ENCODE measurements at regions not wholly inside any gene's neighbourhood (a gene's known extent, or its start where the extent isn't known, plus 50 kb on each side); places are given as distances from the start of the nearest gene placed in this dataset.

DNA sequence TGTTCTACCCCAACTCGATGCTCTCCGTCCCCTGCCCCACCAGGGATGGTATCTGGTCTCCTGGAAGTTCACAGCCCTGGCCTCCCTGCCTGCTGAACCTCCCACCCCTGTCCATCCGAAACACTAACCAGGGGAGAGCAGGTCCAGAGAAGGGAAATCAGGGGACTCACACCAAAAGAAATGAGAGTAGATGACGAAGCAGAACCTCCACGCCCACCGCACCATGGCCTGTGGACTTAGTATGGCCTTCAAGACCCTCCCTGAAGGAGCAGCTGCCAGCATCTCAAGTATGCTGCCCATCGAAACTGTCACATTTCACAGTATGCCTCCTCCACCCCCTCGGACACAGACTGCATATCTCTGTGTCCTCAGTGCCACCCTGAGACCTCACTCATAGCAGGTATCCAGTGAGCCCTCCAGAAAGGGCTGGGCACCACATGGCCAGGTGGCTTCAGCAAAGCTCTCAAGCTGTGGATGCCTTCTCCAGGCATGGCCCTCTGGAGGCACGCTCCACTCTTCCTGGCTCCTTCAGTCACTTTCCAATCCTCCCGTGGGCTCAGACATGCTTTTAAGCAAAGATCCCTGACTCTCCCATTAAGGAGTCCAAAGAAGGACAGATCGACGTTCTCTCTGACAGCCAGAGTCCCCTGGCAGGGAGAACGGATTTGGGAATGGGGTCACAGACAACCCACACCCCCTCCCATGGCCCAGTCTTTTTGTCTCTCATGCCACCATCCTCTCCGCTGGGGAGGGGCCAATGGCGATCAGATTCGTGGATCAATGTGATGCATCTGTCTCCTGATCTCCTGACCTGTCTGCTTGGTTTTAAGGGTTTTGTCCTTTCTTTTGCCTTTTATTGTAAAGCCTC, 158.4 kb downstream of the ANKRD60 start:
- no peak for DNase-seq (ENCODE audit: low read depth, low spot score)
- no peak overlapping the region for H3K27ac ChIP-seq (ENCODE audit: low read depth, low read length)
- ChIA-PET RAD21 (ENCODE audit: low non-redundant PET in 1 of 2, low total read pairs in 2 of 2, uncharacterized antibody in 2 of 2, unreplicated experiment in 2 of 2) (no interaction called here), CTCF (no interaction called here), POLR2A (no interaction called here)
- H3K4me3 ChIP-seq (replicated peaks in 1 of 2; ENCODE audit: low read depth in 1 of 2, low read length in 2 of 2), result no peak overlapping the region
- H3K9ac ChIP-seq (ENCODE audit: low read length), result no peak overlapping the region
- no peak overlapping the region for H2AFZ ChIP-seq (ENCODE audit: low read depth, low read length, poor library complexity, severe bottlenecking)
- H3K9me3 ChIP-seq (ENCODE audit: control insufficient read depth in 1 of 2, insufficient read depth in 1 of 2, low read depth in 1 of 2, low read length in 2 of 2), result no peaks in the 10 kb centered on the region
- no TSS peak for BruUV-seq (replicated peaks)
- no peaks in the 10 kb centered on the region for H4K20me1 ChIP-seq (ENCODE audit: insufficient read depth)
- no peaks in the 10 kb centered on the region for H3K4me1 ChIP-seq (ENCODE audit: control insufficient read depth in 1 of 2, insufficient read depth in 2 of 2, low read length in 2 of 2)
- intact Hi-C loops (cut with micrococcal nuclease), result no loop called here
- TF ChIP-seq, protein P1, sequence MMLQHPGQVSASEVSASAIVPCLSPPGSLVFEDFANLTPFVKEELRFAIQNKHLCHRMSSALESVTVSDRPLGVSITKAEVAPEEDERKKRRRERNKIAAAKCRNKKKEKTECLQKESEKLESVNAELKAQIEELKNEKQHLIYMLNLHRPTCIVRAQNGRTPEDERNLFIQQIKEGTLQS (IDR thresholded peaks at IDR 0.05), result no peak
- TF ChIP-seq, protein P2, sequence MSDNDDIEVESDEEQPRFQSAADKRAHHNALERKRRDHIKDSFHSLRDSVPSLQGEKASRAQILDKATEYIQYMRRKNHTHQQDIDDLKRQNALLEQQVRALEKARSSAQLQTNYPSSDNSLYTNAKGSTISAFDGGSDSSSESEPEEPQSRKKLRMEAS (IDR thresholded peaks at IDR 0.05), result no peak
- no peak for TF ChIP-seq SRF (IDR thresholded peaks at IDR 0.05; ENCODE audit: low read depth)
- no peak for TF ChIP-seq POLR2A (IDR thresholded peaks at IDR 0.05; ENCODE audit: borderline replicate concordance, extremely low read depth, insufficient read depth, insufficient read length)
- no peak for TF ChIP-seq SP1 (IDR thresholded peaks at IDR 0.05; ENCODE audit: low read depth)
- no peak for TF ChIP-seq ZFX (IDR thresholded peaks at IDR 0.05)
- TF ChIP-seq EZH2phosphoT487 (IDR thresholded peaks at IDR 0.05; ENCODE audit: borderline replicate concordance), result no peak
- TF ChIP-seq ZNF274 (IDR thresholded peaks at IDR 0.05; ENCODE audit: low read depth, low read length), result no peak
- no peak overlapping the region for H3K4me2 ChIP-seq (ENCODE audit: low read length)
- no peak for ATAC-seq
- peaks cover 52% of the 10 kb centered on the region; the same call in 1 of the 2 replicates for H3K27me3 ChIP-seq (ENCODE audit: insufficient read depth, low read length)
- H3K79me2 ChIP-seq (ENCODE audit: insufficient read depth, low read length), result no peaks in the 10 kb centered on the region
- no peaks in the 10 kb centered on the region for H3K9me2 ChIP-seq (ENCODE audit: insufficient read depth)
- no peaks in the 10 kb centered on the region for H3K36me3 ChIP-seq (ENCODE audit: control insufficient read depth in 1 of 2, insufficient read depth in 2 of 2, low read length in 2 of 2)

DNA sequence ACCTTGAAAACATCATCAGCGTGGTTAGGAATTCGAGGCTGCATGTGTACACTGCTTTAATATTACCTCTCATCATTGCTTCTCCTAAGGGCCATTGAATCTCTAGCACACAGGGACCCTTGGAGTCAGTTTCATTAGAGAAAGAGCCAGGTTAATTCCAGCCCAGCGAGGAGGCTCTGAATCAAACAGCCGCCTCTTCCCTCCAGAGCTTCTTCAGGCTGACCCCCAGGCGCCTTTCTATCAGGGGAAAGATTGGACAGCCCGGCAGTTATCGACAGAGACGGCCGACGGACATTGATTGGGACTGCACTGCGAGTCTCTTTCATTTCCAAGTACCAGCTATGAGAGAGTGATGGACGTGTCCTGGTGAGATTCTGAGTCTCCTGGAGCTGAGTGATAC, 159.2 kb downstream of the ANKRD60 start:
- H4K20me1 ChIP-seq (ENCODE audit: insufficient read depth), result no peaks in the 10 kb centered on the region
- no peak for DNase-seq (ENCODE audit: low read depth, low spot score)
- H2AFZ ChIP-seq (ENCODE audit: low read depth, low read length, poor library complexity, severe bottlenecking), result no peak overlapping the region
- no peaks in the 10 kb centered on the region for H3K36me3 ChIP-seq (ENCODE audit: control insufficient read depth in 1 of 2, insufficient read depth in 2 of 2, low read length in 2 of 2)
- POLR2A ChIA-PET, result no interaction called here
- H3K9me3 ChIP-seq (ENCODE audit: control insufficient read depth in 1 of 2, insufficient read depth in 1 of 2, low read depth in 1 of 2, low read length in 2 of 2), result no peaks in the 10 kb centered on the region
- no peak overlapping the region for H3K9ac ChIP-seq (ENCODE audit: low read length)
- H3K27ac ChIP-seq (ENCODE audit: low read depth, low read length), result no peak overlapping the region
- H3K4me1 ChIP-seq (ENCODE audit: control insufficient read depth in 1 of 2, insufficient read depth in 2 of 2, low read length in 2 of 2), result no peaks in the 10 kb centered on the region
- CTCF ChIA-PET, result no interaction called here
- no peak for ATAC-seq
- H3K4me3 ChIP-seq (replicated peaks in 1 of 2; ENCODE audit: low read depth in 1 of 2, low read length in 2 of 2), result no peak overlapping the region
- intact Hi-C loops (cut with micrococcal nuclease), result no loop called here
- no peaks in the 10 kb centered on the region for H3K9me2 ChIP-seq (ENCODE audit: insufficient read depth)
- BruUV-seq (replicated peaks), result no TSS peak
- no peak overlapping the region for H3K4me2 ChIP-seq (ENCODE audit: low read length)
- H3K79me2 ChIP-seq (ENCODE audit: insufficient read depth, low read length), result no peaks in the 10 kb centered on the region
- RAD21 ChIA-PET (ENCODE audit: low non-redundant PET in 1 of 2, low total read pairs in 2 of 2, uncharacterized antibody in 2 of 2, unreplicated experiment in 2 of 2), result no interaction called here
- H3K27me3 ChIP-seq (ENCODE audit: insufficient read depth, low read length), result peaks cover 45% of the 10 kb centered on the region; the same call in 1 of the 2 replicates
- TF ChIP-seq, protein P3, sequence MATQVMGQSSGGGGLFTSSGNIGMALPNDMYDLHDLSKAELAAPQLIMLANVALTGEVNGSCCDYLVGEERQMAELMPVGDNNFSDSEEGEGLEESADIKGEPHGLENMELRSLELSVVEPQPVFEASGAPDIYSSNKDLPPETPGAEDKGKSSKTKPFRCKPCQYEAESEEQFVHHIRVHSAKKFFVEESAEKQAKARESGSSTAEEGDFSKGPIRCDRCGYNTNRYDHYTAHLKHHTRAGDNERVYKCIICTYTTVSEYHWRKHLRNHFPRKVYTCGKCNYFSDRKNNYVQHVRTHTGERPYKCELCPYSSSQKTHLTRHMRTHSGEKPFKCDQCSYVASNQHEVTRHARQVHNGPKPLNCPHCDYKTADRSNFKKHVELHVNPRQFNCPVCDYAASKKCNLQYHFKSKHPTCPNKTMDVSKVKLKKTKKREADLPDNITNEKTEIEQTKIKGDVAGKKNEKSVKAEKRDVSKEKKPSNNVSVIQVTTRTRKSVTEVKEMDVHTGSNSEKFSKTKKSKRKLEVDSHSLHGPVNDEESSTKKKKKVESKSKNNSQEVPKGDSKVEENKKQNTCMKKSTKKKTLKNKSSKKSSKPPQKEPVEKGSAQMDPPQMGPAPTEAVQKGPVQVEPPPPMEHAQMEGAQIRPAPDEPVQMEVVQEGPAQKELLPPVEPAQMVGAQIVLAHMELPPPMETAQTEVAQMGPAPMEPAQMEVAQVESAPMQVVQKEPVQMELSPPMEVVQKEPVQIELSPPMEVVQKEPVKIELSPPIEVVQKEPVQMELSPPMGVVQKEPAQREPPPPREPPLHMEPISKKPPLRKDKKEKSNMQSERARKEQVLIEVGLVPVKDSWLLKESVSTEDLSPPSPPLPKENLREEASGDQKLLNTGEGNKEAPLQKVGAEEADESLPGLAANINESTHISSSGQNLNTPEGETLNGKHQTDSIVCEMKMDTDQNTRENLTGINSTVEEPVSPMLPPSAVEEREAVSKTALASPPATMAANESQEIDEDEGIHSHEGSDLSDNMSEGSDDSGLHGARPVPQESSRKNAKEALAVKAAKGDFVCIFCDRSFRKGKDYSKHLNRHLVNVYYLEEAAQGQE (IDR thresholded peaks at IDR 0.05; ENCODE audit: low read depth), result no peak
- TF ChIP-seq SIN3A (IDR thresholded peaks at IDR 0.05; ENCODE audit: low read depth) (no peak), ELF1 (IDR thresholded peaks at IDR 0.05; ENCODE audit: borderline replicate concordance, low read depth) (no peak), TCF7L2 (IDR thresholded peaks at IDR 0.05; ENCODE audit: borderline replicate concordance, extremely low read depth, insufficient read depth, insufficient read length) (no peak), SP1 (IDR thresholded peaks at IDR 0.05; ENCODE audit: low read depth) (no peak), POLR2AphosphoS5 (IDR thresholded peaks at IDR 0.05; ENCODE audit: low read depth, low read length) (no peak), ZNF274 (IDR thresholded peaks at IDR 0.05; ENCODE audit: low read depth, low read length) (no peak), RAD21 (IDR thresholded peaks at IDR 0.05; ENCODE audit: low read depth) (no peak), JUND (IDR thresholded peaks at IDR 0.05) (no peak), CBX3 (IDR thresholded peaks at IDR 0.05; ENCODE audit: low read depth) (no peak), EZH2 (IDR thresholded peaks at IDR 0.05) (no peak), YY1 (IDR thresholded peaks at IDR 0.05; ENCODE audit: extremely low read depth, insufficient replicate concordance, low read depth, low read length) (no peak), FOSL1 (IDR thresholded peaks at IDR 0.05; ENCODE audit: low read depth) (no peak)

Data from HCT116 (cell line).